HG03103 (cell line): ENCODE measurements at regions not wholly inside any gene's neighbourhood (a gene's known extent, or its start where the extent isn't known, plus 50 kb on each side); places are given as distances from the start of the nearest gene placed in this dataset.

ENCODE experiments used
- ATAC-seq: cut with Tn5 transposase; IDR thresholded peaks from one replicate; pipeline ENCODE4 v1.9.1; 2021; ENCODE audit warnings: low read depth; ENCODE audit not compliant: unreplicated experiment

DNA sequence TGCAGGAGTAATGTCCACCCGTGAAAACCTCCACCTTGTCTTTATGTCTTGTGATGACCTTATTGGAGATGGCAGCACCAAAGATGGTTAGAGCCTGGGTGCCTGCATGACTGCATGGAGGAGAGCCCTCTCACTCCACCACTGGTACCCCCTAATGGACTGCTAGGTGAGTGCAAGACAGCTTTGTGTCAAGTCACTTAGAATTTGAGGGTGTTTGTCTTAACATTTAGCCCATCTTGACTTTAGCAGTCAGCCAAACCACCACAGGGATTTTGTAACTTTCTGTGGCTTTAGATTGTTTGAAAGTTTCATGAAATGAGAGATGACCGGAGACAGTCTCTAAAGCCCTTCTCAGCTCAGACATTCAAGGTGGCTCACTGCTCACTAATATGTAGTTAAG lies 232.9 kb upstream of the NCAM1 start:
- ATAC-seq: no peak

DNA sequence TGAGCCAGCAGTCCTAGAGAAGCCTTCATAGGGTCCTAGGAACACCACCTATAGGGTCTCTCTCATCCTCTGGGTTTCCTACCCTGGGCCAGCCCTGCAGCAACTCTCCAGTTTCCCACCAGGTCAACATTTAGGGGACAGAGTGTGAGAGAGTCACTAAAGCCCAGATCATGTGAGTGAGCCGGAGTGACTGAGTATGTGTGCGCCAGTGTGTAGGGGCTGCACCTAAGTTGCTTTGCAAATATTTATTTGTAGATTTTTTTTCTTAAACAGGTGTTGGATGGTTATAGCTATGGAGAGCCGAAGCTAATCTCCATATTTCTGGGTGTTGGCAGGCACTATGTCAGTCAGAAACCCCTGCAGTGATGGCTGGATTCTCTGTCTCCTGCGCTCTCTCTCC lies 232.5 kb upstream of the NCAM1 start:
- ATAC-seq: no peak

DNA sequence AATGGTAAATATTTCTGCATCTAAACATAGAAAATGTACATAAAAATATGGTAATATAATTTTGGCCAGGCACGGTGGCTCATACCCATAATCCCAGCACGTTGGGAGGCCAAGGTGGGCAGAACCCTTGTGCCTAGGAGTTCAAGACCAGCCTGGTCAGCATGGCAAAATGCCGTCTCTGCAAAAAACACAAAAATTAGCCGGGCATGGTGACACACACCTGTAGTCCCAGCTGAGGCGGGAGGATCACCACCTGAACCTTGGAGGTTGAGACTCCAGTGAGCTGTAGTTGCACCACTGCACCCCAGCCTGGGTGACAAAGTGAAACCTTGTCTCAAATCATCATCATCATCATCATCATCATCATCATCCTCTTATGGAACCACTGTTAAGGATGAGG lies 230.6 kb upstream of the NCAM1 start:
- ATAC-seq: no peak

DNA sequence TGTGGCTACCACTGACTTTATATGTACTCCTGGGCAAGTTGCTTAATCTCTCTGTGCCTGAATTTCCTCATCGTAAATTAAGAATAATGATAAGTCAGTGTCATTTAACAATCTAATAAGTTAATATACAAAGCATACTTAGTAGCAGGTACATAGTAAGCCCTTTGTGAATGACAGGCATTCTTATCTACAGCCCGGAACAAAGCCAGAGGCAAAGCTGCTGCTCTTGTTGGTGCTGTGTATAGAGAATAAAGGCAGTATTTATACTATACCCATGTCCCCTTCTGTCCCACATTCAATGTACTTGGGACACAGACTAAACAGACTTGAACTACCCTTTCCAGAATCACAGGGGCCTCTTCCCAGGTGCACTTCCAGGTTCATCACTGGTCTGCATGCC lies 229.7 kb upstream of the NCAM1 start:
- no peak for ATAC-seq

DNA sequence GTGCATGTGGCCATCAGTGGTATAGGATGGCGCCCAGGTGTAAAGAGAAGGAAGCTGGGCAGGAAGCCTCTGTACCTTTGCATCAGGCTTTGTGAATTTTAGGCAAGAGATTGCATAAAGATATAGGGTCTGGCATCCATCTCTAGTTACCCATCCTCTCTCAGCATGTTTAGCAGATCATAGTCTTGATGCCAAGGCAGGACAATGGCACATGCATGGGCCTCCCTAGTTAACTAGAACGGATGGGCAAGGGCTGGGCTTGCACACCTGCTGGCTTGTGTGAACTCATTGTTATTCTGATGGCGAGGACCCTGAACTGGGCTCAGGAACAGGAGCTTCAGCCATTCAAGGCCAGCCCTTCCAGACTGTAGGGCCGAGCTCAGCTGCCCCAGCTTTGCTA lies 229.2 kb upstream of the NCAM1 start:
- no peak for ATAC-seq

DNA sequence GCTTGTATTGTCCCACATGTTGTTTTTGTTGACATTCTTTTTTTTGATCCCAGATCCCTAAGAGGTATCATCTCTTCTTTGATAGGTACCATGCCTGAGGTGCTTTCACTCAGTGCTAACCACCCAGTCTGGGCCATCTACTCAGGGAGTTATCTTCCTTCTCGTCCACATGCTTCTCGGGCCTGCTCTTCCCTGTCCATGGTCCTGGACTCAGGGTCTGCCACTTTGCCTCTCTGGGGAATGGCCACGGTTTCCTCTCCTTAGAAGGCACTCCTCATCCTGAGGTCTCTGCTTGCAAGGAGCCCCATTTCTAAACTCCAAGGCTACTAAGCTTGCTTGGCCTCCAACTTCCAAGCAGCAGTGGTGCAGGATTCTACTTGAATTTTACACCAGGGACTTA lies 227.0 kb upstream of the NCAM1 start:
- ATAC-seq: no peak

DNA sequence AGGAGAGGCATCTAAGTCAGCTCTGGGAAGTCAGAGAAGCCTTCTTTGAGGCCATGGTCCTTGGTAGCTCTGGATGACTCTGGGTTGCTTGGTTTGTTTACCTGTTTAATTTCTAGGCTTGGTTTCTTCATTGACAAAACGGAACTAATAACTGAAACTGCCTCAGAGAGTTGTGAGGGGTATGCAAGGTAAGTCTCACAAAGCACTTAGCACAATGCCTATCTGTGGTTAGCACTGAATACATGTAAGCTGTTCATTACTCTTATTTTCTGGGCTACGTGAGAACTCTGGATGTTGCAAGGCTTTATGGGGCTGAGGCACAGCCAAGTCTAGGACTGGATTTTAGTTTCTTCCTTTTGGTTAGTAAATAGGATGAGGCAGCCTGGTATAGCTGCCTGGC lies 225.8 kb upstream of the NCAM1 start:
- ATAC-seq: no peak

DNA sequence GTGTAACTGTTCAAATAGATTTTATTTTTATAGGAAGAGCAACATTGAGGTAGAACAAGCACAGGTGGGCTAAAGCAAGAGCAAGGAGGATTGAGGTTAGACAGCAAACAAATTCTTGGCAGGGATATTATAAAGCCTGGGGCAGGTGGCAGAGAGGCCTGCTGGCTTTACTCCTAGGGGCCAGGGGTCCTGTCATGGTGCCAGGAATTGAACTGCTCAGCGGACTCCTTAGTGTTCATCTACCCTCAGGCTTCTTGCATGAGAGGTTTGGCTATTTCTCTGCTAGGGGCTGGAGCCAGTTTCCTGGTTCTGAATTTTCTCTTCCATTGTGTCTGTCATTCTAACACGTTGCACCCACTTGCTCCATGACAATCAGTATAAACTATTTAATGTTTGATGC lies 217.2 kb upstream of the NCAM1 start:
- no peak for ATAC-seq

DNA sequence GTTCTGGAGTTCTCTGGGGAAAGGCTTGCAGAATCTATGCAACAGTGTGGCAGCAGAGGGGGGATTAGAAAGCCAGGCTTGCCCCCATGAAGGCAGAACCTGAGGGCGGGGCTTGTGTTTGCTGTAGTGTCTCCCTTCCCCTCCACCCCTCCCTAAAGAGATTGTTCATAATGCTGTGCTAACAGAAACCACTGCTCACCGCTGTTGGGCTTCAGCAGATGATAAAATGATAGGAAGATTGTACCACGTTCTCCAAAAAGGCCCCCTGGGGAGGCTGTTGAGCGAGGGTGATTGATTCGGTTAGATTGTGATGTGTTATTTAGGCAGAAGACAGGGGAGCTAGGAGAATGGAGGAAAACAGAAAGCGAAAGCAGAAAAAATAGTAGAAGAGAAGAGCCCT lies 215.2 kb upstream of the NCAM1 start:
- ATAC-seq: no peak

DNA sequence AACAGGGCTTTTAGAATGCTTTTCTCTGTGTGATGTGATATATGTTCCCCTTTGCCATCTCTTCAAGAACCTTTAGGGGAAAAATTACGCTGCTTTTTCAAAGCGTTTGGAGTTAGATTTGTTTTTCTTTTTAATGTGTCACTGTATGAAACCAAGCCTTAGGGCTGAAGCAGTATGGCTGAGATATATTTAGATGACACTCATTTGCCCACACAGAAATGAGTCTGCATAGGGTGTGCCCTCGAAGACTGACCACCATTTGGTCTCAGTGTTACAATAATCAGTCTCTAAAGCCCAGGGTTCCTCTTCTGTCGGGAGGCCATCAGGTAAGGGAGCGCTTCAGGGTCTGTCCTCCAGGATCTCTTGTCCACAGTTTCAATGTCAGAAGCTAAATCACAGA lies 213.0 kb upstream of the NCAM1 start:
- ATAC-seq: no peak

DNA sequence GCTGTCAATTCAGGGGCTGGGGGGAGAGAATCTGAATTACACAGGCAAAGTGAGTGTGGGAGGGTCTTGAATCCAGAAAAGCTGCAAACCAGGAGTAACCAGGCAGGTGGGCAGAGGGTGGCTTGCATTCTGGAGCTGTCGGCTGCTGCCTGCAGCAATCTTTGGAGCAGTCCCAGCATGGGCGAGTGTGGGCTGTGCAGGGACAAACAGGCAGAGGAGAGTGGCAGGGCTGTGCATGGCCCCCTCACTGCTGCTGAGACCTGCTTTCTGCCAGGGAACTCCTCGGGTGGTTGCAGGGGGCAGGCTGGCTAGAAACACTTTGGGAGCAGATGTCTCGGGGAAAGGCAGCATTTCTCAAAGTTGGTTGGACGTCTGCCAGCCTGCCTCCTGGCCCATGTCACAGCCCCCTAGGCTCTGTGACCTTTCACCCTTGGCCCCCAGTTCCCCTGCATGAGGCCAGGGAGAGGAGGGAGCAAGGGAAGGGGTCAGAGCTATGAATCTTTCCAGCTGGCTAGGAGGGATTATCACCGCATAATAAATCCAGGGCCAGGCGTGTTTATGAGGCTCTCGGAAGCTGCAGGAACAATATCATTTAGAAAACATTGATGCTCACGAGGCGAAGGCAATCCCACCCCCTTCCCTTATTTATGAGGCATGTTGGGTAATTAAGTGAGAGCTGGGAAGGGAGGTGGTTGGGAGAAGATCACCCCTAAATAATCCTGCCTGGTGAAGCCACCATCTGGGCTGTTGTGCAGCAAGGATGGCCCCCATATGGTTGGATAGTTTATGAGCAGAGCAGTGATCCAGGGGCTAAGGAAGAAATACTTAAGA lies 212.3 kb upstream of the NCAM1 start:
- no peak for ATAC-seq

DNA sequence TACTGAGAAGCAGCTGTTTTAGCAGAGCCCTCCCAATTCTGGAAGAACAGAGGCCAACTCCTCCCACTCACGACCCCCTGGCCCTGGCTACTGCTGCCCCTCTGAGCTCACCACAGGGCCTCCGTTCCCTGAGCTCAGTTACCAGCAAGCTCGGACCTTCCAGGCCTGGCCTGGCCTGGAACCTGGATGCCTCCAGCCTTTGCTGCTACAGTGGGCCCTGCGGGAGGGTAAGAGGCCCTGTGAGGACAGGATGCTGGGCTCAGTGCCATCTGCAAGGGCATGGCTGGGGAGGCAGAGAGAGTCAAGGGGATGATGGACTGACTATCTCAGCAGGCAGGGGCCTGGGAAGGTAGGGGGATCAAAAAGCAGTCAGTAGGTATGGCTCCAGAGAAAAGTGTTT lies 209.9 kb upstream of the NCAM1 start:
- no peak for ATAC-seq

DNA sequence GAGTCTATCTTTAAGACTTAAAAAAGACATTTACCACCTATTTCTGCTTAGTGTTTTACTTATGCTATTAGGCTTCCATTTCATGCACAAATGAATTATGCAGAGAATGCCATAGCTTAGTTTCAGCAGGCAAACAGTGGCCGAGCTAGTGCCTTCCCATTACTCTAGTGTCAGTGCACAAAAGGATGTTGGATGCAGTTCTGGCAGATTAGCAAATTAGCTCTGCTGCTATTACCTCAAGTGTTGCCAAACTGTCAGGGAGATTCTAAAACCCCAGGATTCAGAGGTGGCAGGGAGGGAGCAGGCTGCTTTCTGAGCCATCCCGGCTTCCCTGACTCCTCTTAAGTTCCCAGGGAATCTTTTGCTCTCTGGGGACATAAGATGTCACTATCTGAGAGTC lies 209.4 kb upstream of the NCAM1 start:
- ATAC-seq: no peak

DNA sequence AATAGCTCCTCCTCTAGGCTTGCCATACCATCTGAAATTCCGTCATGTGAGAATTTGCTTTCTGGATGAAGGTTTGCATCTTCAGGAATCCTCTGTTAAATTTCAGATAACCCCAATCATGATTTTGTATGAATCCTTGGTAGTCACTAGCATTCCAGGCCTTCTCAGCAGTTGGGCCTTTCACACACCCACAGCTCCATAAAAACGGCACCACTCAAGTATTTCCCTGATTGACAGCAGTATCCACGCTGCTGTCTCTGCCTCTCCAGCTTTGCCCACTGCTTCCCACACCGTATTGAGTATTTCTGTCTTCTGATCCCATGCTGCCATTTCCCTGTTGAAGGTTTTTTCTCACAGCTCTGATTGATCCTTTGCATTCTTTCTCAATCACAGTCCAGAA lies 208.7 kb upstream of the NCAM1 start:
- no peak for ATAC-seq

DNA sequence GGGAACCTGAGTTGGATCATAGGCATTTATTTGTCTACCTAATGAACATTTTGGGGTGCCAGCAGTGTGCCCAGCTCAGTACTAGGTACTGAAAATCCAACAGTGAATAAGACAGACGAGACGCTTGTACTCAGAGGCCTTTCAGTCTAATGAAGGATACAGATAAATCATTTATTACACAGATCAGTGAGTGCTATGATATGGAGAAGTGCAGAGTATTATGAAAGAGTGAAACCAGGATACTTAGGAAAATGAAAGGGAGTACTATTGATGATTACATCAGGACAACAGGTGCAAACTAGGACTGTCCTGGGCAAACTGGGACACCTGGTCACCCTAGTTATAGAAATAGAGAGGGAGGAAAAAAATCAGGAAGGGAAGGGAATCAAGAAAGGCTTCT lies 207.5 kb upstream of the NCAM1 start:
- ATAC-seq: no peak

DNA sequence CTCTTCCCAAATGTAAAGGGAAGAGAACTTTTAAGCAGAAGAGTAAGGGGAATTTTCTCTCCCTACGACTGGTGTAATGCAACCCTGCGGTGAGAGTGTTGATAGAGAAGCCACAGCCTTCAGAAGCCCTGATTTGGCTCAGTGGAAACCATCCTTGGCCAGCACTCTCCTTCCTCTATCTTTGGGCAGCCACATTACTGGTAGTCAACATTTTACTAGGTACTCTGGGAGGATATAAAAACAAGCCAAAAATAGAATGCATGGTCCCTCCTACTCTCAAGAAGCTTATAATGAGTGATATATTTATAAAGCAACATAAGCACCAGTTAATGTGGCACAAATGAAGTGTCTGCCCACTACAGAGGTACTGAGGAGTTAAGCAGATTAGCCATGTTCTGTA lies 201.8 kb upstream of the NCAM1 start:
- no peak for ATAC-seq

DNA sequence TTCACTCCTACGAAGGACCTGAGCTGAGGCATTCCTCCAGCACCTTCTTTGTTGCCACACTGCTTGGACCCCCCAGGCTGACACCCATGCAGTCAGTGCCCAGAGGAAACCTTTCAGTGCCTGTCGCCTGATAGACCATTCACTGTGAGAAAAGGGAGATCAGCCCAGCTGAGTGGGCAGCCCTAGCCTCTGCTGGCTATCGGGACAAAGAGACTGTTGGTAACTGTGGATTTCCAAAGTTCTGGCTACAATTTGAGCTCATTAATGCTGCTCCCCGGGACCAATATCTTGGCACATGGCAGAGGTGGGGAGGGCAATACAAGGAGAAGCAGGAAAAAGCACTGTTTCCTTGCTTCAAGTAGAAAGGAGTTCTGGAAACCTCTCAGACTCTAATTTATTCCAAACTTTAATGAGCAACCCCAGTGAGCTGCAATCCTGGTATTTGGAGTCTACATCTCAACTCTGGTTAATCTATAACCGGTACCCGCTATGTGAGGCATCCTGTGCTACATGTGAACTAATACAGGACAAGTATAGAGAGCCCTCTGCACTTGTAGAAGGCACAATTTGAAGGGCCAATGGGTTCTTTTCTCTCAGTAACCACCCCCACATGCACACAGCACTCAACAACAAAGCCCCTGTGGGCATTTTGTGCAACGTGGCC lies 200.7 kb upstream of the NCAM1 start:
- no peak for ATAC-seq

DNA sequence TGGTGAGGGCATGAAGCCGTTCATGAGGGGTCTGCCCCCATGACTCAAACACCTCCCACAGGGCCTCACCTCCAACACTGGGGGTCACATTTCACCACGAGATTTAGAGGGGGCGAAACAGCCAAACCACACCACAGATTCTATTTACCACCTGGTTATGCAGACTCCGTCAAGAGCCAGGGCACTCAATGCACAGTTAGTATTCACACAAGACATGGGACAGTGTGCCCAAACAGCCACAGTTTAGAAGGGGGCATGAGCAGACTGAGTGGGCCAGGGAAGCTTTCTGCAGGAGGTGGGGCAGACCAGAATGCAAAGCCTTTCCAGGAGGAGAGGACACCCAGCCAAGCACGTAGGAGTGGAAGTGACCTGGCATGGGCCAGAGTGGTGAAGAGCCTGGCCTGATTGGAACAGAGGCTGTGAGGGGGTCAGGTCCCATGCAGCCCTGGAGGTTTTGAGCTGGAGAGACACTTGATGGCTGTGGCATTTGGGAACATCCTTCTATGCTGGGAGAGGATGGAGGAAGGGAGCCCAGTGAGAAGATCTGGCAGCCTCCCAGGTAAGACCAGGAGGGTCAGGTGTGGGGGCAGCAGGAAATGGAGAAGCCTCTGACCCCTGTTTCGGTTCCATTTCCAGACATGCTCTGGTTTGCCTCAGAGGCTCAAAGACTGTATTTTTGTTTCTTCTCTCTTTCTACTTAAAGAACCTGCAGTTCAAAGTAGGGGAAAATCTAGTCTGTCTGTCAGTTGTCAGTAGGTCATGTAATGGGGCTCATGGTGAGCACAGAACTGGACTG lies 199.1 kb upstream of the NCAM1 start:
- ATAC-seq: no peak

DNA sequence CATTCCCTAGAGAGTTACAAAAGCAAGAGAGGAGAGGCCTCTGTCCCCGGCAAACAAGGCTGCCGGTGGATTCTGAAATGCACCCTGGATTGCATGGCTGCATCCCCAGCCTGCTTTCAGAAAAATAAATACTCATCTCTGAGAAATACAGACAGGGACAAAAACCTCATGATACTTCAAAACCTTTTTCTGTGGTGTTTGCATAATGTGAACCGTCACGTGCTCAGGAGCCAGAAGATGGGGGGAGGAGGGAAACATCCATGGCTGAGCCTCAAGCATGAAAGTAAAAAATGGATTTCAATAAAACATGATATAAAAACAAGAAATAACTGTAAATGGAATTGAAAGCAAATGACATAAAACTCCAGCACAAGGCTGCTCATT lies 198.5 kb upstream of the NCAM1 start:
- ATAC-seq: no peak

DNA sequence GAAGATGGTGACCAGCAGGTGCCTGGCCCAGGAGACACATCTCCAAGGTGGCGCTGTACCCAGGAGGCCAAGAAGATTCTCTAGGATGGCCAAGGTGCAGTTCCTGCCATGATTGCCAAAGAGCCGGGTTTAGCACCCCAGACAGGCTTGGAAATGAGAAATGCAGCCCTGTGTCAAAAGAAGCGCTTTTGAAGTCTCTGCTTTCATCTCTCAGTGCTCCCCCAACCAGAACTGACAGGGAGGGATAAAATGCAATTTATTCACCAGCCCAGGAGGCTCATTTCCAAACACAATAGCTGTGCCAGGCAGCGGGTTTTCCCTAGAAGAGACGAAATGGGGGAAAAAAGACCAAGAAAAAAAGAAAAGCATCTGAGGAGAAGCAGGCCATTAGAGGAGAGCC lies 195.9 kb upstream of the NCAM1 start:
- no peak for ATAC-seq

DNA sequence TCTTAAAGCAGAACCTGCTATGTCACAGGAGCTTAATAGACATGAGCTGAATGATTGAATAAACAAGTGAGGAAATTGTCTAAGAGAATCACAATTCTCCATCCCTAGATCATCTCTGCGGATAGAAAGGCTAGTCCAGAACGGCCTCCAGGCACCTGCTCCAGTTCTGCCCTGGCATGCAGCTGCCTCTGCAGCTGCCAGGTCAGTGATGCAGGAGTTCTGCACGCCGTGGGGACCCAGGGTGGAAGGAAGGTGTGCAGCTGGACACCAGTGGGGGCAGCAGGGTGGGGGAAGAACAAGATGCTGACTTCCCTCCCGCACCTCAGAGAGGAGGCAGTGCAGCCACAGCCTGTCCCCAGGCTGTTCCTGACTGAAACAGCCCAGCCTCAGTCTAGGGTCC lies 192.1 kb upstream of the NCAM1 start:
- ATAC-seq: no peak

DNA sequence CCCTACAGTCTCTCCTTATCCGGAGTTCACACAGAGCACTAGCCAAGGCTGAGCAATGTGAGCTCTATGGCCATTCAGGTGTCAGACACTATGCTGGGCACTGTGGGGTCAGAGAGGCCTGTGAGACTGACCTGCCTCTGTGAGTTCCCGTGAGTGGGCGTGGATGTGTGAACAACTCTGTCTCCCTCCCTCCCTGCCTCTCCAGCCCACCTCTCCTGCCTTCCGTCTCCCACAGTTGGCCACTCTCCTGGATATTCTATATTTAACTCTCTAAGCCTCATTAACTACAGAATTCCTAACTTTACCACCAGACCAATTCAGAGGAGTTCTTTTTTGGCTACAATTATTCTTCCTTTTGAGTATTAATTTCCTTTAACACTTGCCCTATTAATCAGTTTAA lies 191.6 kb upstream of the NCAM1 start:
- ATAC-seq: no peak
